HG03095 (cell line): ENCODE measurements at regions not wholly inside any gene's neighbourhood (a gene's known extent, or its start where the extent isn't known, plus 50 kb on each side); places are given as distances from the start of the nearest gene placed in this dataset.

ENCODE experiments used
- ATAC-seq: cut with Tn5 transposase; IDR thresholded peaks from one replicate; pipeline ENCODE4 v1.9.1; 2021; ENCODE audit warnings: moderate library complexity; ENCODE audit not compliant: unreplicated experiment

- ATAC-seq, result no peak
These were observed 202.8 kb upstream of the ZNF536 start for GRCh38 chr19:30169196-30169900.

GRCh38 chr19:30170081-30170480 lies 202.1 kb upstream of the ZNF536 start:
- no peak for ATAC-seq

DNA sequence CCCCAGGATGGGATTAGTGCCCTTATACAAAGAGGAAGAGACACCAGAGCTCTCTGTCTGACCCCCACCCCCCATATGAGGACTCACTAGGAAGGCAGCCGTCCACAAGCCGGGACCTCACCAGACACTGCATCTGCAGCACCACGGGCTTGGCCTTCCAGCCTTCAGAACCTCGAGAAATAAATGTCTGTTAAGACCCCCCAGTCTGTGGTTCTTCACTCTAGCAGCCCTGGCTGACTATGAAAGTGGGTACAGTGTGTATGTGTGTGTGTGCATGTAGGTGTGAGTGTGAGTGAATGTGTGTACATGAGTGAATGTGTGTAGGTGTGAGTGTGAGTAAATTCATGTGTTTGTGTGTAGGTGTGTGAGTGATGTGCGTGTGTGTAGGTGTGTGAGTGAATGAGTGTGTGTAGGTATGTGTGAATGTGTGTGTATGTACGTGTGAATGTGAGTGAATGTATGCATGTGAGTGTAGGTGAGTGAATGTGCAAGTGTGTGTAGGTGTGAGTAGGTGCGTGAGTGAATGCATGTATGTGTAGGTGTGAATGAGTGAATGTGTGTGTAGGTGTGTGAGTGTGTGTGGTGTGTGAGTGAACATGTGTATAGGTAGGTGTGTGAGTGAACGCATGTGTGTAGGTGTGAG lies 201.6 kb upstream of the ZNF536 start:
- no peak for ATAC-seq

DNA sequence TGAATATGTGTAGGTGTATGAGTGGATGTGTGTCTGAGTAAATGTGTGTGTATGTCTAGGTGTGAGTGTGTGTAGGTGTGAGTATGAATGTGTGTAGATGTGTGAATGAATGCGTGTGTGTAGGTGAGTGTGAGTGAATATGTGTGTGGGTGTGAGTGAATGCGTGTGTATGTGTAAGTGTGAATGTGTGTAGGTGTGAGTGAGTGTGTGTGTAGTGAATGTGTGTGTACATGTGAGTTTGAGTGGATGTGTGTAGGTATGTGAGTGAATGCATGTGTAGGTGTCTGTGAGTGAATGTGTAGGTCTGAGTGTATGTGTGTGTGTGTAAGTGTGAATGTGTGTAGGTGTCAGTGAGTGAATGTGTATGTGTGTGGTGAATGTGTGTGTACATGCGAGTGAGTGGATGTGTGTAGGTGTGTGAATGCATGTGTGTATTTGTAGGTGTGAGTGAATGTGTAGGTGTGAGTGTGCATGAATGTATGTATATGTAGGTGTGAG lies 201.0 kb upstream of the ZNF536 start:
- ATAC-seq, result no peak

DNA sequence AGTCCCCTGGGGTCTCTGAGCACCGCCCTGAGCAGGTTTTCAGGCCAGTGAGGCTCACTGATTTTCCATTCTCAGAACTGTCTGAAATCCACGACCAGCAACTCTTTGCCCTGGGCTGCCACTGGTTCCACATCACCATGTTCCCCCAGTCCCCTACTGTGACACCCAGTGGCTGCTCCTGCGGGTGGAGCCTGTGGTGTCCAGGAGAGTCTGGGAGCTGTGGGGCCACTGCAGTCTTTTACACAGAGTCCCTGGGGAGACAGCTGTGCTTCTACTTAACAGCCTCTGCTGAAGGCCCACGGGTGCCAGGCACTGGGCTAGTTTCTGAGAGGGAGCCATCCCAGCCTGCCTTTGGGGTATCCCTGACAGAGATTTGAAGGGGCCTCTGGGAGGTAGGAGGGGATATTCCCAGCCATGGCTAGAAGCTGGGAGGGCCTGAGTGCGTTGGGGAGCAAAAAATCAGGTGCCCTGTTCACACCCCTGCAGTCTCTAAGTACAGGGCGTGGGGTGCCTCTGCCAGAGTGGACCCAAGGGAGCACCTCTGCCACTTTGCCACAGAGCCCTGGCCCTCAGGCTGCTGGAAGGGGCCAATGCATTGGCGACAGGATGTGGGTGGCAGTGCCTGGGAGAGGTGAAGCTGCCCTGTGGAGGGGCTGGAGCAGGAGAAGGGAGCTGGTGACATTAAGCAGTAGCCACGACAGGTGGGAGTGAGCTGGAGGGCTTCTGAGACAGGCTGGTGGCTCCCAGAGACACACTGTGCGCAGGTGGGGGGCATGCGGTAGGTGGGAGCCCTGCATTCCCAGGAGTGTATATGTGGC lies 200.2 kb upstream of the ZNF536 start:
- ATAC-seq, result no peak

GRCh38 chr19:30172613-30173242 lies 199.5 kb upstream of the ZNF536 start:
- ATAC-seq, result no peak

DNA sequence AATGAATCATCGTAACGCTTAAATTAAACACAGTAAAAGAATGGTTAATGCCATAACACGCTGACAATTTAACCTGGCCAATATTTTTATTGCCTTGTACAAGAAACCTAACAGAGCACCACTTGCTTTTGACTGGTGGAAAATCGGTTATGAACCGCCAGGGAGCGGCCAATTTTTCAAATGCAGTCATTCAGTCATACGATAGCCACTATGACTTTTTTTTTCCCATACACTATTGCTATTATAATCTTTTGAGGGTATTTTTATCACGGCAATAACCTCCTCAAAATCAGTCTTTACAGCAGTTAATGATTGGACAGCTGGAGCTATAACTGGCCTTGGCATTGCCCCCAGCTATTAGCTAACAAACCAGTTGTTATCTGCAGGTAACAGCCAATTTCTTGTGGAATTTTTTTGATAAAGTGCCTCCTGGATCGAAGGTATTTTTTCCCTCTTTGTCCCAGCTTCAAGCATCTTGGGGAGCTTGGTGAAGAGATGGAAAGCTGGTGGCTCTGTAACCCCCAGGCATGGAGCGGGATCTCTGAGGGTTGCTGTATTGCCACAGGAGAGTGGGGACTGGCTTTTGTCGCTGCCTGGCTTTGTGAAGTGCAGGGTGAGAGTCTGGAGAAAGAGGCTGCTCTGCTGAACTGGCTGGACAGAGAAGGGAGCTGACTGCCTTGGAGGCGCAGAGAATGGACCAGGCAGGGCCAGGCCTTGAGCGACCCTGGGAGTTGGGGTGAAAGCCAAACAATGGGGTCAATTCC lies 198.4 kb upstream of the ZNF536 start:
- ATAC-seq, result no peak

DNA sequence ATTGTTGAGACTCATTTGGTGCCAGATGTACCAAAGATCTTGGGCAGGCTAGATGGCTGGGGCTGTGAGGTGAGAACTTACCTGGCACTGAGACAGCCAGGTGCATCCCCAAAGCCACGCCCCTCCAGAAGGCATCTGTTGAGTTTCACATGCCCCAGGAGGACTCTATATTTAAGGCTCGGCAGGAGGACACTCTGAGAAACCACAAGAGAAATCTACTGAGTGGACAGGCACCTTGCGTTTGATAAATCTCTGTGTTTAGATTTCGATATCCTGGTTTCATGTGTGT lies 197.9 kb upstream of the ZNF536 start:
- ATAC-seq, result no peak

- no peak for ATAC-seq
These were observed 197.4 kb upstream of the ZNF536 start for GRCh38 chr19:30174791-30175190.

DNA sequence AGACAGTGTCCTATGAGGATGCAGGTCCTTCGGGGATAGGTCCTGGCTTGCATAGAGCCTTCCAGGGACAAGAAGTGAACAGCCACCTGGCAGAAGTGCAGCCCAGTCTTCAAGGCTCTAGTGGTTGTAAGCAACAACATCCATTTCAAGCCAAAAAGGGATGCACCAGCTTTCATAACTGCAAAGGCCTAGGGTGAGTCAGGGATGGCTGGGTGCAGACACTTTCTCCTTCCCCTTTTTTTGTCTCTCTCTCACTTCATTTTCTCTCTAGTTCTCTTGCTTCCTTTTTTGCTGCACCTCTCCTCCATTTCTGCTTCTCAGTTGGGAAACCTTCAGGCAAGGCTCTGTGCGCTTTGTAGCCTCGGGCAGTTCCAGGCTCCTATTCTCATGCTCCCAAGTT lies 196.2 kb upstream of the ZNF536 start:
- no peak for ATAC-seq

- no peak for ATAC-seq
These were observed 193.3 kb upstream of the ZNF536 start for GRCh38 chr19:30178721-30179402.

DNA sequence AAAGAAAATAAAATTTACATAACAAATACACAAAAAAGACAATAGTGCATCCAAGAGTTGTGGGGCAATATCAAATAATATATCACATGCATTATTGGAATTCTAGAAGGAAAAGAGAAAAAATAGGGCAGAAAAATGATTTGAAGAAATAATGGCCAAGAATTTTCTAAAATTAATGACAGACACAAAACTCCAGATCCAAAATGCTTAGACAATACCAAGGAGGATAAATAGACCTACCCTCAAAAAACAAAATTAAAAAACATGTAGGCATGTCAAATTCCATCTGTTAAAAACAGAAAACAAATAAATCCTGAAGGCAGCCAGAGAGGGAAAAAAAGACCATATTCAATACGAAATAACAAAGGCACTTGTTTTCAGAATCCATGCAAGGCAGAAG lies 191.5 kb upstream of the ZNF536 start:
- no peak for ATAC-seq

DNA sequence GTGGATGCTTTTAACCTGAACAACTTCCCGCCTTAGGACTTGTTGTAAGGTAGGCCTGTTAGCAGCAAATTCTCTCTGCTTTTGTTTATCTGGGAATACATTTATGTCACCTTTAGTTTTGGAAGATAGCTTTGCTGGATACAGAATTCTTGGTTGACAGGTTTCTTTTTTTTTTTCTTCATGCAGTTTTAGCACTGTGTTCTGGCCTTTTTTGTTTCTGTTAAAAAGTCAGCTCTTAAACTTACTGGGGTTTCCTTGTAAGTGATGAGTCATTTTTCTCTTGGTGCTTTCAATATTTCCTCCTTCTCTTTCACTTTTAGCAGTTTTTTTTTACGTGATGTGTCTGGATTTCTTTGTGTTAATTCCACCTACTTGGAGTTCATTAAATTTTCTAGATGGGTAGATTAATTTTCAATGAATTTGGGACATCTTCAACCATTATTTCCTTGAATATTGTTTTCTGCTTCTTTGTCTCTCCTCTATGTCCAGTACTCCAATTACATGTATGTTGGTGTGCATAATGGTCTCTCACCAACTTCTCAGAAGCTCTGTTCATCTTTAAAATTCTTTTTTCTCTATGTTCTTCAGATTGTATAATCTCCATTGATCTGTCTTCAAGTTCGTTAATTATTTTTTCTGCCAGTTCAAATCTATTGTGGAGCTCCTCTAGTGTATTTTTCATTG lies 188.2 kb upstream of the ZNF536 start:
- no peak for ATAC-seq

GRCh38 chr19:30202060-30202600 lies 170.1 kb upstream of the ZNF536 start:
- no peak for ATAC-seq

DNA sequence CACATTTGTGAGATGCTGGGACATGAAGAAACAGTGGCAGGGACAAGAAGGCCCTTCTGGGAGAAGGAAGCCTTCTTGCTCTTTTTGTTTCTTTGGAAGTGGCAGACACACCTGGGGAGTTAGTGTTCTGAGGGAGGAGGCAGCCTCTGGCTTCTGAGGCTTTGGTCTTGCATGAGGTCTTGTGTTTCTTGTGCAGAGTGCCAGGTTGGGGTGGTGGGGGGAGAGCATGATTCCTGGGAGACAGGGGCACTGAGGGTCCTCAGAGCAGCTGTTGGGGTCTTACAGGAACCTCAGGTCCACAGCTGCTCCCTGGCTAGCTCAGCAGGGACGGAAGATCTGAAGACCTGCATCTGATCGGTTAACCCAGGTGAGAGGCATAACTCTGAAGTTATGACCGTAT lies 167.5 kb upstream of the ZNF536 start:
- ATAC-seq, result no peak

DNA sequence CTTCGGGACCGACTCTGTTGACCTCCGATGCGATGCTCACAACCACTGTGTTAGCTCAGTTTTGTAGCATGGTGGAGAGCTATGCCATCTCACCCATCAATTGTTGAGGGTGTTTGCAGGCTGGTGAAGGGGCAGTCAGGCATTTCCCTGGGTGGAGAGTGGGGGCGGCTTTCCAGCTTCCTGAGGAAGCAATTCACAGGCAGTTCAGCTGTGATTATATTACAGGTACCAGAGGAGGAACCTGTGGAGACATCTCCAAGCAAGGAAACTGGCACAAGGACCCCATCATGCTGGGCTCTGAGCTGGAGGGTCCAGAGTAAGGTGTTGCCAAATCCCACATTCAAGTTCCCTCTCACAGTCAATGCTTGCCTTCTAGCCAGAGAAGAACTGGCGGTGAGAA lies 166.0 kb upstream of the ZNF536 start:
- ATAC-seq, result no peak

DNA sequence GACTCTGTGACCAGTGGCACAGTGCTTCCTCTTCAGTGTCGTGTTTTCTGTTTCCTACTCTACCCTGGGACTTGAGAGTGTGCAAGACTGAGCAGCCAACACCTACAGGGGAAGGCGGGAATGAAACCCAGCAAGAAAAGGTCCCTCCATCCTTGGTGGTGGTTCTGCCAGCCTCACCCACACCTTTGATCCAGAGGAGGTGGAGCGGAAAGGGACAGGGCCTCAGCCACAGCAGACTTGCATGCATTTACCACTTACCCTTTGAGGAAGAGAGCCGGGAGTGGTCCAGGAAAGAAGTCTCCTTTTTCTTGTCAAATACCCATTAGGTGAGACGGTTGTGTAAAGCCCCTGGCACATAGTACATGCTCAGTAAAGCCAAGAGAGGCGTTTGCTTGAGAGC lies 164.8 kb upstream of the ZNF536 start:
- no peak for ATAC-seq

DNA sequence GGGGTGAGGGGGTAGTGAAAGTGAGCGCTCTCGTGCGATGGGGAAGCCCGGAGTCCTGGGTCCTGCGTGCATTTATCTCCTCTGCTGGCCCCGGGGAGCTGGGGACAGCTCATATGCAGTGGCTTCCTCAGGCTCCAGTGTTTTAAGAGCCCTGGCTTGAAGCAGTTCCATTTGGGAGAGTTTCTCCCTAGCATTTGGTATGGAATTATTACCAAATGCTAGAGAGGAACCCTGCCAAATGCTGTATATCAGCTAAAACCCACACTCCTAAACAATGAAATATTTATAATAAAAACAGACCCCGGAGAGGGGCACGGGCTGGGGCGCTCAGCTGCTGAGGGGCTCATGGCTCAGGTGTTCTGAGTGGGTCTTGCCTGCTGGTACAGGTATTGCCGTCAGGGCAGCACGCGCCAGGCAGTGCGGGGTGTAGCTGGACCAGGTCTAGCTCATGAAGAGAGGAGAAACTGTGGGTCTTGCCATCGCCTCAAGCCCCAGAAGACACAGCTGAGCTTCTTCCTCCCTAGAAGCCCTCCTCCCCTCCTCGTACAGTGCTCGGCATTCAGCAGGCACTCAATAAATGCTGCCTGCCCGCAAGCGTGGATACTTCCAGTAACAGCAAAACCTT lies 163.6 kb upstream of the ZNF536 start:
- ATAC-seq, result no peak
